GM04504 (cell line): ENCODE measurements at regions not wholly inside any gene's neighbourhood (a gene's known extent, or its start where the extent isn't known, plus 50 kb on each side); places are given as distances from the start of the nearest gene placed in this dataset.
"Not testable (repeated sequence)": the region's sequence is repeated elsewhere in the genome, so short reads cannot be mapped to it uniquely, and the experiment has no call there.

Experiments
- DNase-seq: peaks from one replicate; pipeline ENCODE4 v3.0.0-alpha.2; 2012; ENCODE audit warnings: low read depth

GRCh38 chr5:153939101-153939500 lies 99.6 kb downstream of the FAM114A2 start:
- DNase-seq: no peak

GRCh38 chr5:153938191-153938842 lies 100.4 kb downstream of the FAM114A2 start:
- no peak for DNase-seq

DNA sequence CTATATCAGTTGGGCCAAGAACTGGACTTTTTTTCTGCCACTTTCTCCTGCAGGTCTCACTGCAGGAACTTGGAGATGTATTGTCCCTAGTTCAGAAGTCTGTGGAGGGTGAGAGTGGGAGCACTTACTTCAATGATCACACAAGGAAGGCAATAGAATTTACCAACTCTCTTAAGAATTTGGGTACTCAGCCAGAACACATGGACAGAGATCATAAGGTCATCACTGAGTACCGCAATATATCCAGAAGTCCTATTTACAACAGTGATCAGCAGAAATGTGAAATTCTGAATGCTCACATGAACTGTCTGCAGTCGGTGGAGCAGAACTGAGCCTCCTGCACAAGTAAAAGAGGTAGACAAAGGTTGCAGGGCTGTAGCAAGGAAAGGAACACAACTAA lies 101.0 kb downstream of the FAM114A2 start:
- DNase-seq: no peak

DNA sequence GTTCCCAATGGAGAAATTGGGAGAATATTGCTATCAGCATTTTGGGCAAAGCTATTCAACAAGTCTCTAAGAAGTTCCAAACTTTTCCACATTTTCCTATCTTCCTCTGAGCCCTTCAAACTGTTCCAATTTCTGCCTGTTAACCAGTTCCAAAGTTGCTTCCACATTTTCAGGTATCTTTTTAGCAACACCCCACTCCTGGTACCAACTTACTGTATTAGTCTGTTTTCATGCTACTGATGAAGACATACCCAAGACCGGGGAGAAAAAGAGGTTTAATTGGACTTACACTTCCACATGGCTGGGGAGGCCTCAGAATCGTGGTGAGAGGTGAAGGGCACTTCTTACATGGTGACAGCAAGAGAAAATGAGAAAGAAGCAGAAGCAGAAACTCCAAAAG lies 103.6 kb downstream of the FAM114A2 start:
- DNase-seq: not testable (repeated sequence)

DNA sequence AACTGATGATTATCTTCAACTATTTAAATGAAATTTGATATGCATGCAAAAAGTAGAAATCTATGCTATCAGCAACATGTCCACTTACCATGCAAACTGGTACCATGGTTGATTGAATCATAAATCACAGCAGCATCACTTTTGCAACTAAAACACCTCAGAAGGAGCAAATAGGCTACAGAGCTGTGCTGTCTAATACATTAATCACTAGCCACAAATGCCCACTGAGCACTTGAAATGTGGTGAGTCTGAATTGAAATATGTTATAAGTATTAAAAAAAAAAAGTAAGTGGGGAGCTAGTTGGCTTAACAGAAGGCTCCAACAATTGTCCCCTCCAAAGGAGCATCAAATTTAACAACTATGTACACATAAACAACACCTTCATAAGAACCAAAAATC lies 112.5 kb downstream of the FAM114A2 start:
- DNase-seq: no peak

GRCh38 chr5:153919161-153919560 lies 119.5 kb downstream of the FAM114A2 start:
- DNase-seq: no peak

DNA sequence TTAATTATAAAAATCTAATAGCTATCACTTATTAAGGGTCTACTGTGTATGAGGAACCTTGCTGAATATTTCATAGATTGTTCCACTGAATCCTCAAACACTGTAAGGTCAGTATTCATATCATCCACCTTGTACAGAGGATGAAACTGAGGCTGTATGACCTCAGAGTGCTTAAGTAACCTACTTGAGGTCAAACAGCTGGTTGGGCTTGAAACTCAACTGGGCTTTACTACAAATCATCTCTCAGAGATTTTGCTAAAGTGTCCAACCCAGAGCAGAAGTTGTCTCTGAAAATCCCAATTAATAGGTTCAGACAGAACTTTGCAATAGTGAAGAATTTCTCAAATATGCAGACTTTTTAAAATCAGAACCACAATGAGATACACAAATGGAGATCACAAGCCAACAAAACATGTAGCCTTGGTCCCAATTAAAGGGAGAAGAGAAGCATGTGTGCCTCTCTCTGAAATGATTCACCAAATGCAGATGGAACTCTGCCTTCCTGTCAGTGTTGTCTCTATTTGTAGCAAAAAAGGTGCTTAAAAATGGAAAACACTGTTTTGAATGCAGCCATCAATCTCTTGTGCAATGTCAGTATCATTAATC lies 131.4 kb downstream of the FAM114A2 start:
- peak; percentile 46 for DNase-seq

- no peak for DNase-seq
Observed at GRCh38 chr5:153905219-153905618, 133.5 kb downstream of the FAM114A2 start.

DNA sequence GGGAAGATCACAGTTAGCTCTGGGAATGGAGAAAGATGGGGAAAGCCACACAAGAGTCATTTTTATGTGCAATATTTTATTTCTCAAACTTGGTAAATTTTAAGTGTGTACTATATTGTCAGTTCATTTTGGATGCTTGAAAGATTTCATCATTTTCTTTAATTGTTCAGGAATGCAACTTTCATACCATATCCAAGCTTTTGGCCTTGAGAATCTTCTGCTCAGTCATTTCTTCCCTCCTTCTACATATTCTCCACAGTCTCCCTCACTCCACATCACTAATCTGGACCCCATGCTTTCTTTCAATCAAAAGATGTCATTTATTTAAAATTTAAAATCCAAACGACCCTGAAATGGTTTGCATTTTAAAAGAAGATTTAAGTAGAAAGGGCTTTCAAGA lies 135.4 kb downstream of the FAM114A2 start:
- DNase-seq: no peak

GRCh38 chr5:153902016-153902415 lies 136.7 kb downstream of the FAM114A2 start:
- DNase-seq: no peak

DNA sequence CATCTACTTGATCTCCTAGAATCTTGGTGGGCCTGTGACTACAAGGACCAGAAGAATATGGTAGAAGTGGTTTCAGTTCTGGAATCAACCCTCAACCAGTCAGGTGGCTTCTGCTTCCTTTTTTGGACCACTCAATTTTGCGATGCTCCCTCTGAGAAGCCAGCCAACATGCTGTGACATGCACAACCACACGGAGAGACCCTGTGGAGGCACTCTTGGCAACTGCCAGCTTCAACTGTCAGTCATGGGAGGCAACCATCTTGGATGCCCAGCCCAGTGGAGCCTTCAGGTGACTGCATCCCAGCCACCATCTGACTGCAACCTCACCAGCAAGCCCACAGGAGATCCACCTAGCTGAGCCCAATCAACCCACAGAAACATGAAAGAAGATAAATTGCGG lies 137.3 kb downstream of the FAM114A2 start:
- DNase-seq: no peak

GRCh38 chr5:153900703-153901395 lies 137.9 kb downstream of the FAM114A2 start:
- DNase-seq: peak; percentile 90

GRCh38 chr5:153899746-153900145 lies 139.0 kb downstream of the FAM114A2 start:
- DNase-seq: no peak

- DNase-seq: peak; percentile 60
Observed at GRCh38 chr5:153896701-153897100, 142.0 kb downstream of the FAM114A2 start.

DNA sequence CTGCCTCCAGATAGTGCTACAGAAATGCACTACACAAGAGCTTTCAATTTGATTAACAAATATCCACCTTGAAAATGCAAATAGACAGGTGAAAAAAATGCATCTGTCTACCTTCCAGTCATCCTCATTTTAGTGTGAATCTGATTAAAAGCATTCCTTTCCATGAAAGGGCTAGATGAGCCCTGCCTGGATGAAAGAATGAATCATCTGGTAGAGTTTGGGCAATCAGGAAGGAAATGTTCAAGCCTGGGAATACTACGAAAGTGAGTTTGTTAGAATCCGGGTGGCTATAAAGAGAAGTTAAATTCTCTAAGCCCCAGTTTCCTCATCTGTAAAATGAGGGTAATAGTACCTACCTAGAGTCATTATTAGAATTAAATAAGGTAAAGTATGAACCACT lies 142.6 kb downstream of the FAM114A2 start:
- DNase-seq: no peak

DNA sequence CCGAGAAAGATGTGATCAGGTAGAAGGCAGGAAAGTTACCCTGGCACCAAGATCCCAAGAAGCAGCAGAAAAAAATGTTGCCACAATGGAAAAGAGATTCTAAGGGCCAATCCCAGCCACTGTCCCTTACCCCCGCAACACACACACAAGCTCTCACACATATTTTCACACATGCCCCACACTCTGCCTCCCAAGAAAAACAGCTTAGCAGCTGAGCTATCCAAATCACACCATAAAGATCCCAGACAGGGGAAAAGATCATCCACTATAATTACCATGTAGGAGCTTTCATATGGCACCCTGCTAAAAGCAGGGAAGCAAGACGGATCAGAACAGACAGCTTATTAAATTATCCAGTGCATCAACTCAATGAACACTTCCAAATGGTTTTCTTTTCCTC lies 143.4 kb downstream of the FAM114A2 start:
- no peak for DNase-seq

GRCh38 chr5:153893817-153894216 lies 144.9 kb downstream of the FAM114A2 start:
- DNase-seq: no peak

- no peak for DNase-seq
Observed at GRCh38 chr5:153891394-153891793, 147.3 kb downstream of the FAM114A2 start.

DNA sequence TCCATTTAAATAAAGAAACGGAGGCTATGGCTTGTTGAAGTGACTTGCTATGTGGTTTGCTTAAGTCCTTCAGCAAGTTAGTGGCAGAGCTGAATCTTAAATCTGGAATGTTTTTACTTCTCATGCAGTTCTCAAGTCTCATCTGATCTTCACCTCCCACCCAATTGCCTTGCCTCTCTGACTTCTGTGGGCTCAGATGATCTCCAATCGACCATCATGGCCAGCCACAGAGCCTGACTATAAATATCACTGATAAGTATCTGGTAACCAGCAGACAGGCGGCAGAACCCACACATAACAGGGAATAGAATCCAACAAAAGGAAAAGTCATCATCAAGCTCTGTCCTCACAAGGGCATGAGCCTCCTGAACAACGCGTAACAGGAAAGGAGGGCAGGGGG lies 149.9 kb downstream of the FAM114A2 start:
- no peak for DNase-seq

DNA sequence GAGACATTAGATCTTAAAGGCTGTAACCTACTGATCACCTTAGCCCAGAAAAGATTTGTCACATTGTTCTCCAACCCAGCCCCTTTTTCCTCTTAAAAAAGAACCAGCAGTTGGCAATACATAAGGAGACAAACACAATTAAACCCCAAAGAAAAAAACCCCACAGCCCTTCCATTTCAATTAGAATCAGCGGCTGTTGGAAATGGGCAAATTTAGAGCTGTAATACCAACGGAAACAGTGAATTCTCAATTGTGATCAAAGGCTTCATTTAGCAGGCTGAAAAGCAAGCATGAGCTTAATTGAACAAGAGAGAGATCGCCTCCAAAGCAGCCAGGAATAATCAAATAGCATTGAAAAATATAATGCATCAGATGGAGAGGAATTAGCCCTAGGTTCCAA lies 153.6 kb downstream of the FAM114A2 start:
- DNase-seq: no peak

- no peak for DNase-seq
Observed at GRCh38 chr5:153884612-153884957, 154.1 kb downstream of the FAM114A2 start.

DNA sequence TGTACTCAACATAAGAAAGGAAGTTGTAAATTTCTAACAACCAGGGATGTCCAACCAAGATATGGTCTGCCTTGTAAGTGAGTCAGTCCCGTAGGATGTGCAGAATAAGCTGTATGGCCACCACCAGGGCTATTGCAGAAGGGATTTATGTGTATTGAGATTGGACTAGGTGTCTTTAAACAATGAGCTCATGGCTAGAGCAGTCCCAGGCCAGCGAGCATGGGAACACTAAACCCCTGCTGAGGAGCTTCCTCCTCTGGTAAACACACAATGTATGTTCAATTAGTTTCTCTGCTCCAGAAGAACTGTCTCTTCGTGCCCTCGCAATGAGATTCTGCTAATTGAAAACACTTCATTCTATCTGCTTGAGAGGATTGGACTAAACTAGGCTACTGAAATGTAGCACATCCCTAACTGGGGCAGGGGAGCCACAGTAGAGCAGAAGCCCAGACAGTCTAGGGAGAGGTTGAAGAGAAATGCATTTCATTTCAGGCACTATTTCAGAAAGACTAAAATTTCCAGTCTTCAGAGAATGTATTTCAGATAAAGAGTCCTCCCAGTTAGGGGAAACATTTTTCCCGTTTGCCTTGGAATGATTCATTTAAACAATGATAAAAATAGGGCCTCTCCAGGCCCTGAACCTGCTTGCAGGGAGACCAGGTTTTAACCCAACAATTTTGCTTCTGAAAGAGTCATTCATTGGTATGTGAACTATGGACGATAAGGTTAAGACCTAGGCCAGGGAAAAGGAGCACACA lies 154.7 kb downstream of the FAM114A2 start:
- peak; percentile 49 for DNase-seq

DNA sequence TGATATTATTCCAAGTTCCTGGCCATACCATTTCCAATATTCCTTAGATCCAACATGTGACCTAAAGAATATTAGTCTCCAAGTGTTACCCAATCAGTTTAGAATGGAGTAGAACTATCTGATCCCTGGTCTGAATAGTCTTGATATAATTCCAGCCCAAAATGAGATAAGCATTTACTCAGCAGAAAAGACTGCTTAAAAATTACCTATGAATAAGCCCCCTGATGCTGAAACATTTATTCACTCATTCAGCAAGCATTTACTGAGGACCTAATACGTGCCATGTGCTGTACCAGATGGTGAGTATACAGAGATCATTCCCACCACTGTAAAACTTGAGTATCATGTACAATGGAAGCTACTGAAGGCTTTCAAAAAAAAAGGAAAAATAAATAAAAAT lies 157.0 kb downstream of the FAM114A2 start:
- no peak for DNase-seq
